ENCODE measurements at regions not wholly inside any gene's neighbourhood (a gene's known extent, or its start where the extent isn't known, plus 50 kb on each side); places are given as distances from the start of the nearest gene placed in this dataset.
"Not testable (repeated sequence)": the region's sequence is repeated elsewhere in the genome, so short reads cannot be mapped to it uniquely, and the experiment has no call there.

- ATAC-seq (no peak), DNase-seq (no peak)
- no peaks in the 10 kb centered on the region for H3K9me3 ChIP-seq (ENCODE audit: control insufficient read depth, low read length, poor library complexity, severe bottlenecking)
- Mint-ChIP-seq H3K4me3 (no peak overlapping the region), H3K27me3 (peaks cover 79% of the 10 kb centered on the region), H3K4me1 (peaks cover 6% of the 10 kb centered on the region), H3K27ac (no peak overlapping the region), H3K36me3 (ENCODE audit: low read depth) (no peaks in the 10 kb centered on the region)
These were observed 50.0 kb upstream of the EMX2 start for GRCh38 chr10:117492504-117492903.

- peaks cover 53% of the 10 kb centered on the region for H3K27me3 Mint-ChIP-seq
- H3K27ac Mint-ChIP-seq: no peak overlapping the region
- H3K4me3 Mint-ChIP-seq: no peak overlapping the region
- H3K4me1 Mint-ChIP-seq: peaks cover 2% of the 10 kb centered on the region
- no peaks in the 10 kb centered on the region for H3K9me3 ChIP-seq (ENCODE audit: control insufficient read depth, low read length, poor library complexity, severe bottlenecking)
- DNase-seq: no peak
- H3K36me3 Mint-ChIP-seq (ENCODE audit: low read depth): no peaks in the 10 kb centered on the region
- no peak for ATAC-seq
These were observed 54.5 kb upstream of the EMX2 start for GRCh38 chr10:117488004-117488403.

- no peaks in the 10 kb centered on the region for H3K4me1 Mint-ChIP-seq
- H3K4me3 Mint-ChIP-seq: no peak overlapping the region
- DNase-seq (no peak), ATAC-seq (no peak)
- H3K36me3 Mint-ChIP-seq (ENCODE audit: low read depth): no peaks in the 10 kb centered on the region
- H3K27ac Mint-ChIP-seq: no peak overlapping the region
- H3K27me3 Mint-ChIP-seq: peaks cover 52% of the 10 kb centered on the region
- H3K9me3 ChIP-seq (ENCODE audit: control insufficient read depth, low read length, poor library complexity, severe bottlenecking): no peaks in the 10 kb centered on the region
These were observed 55.9 kb upstream of the EMX2 start for GRCh38 chr10:117486606-117487005.

GRCh38 chr10:117483056-117483590 is 59.4 kb upstream of the EMX2 start:
- Mint-ChIP-seq H3K4me3 (no peak overlapping the region), H3K36me3 (ENCODE audit: low read depth) (no peaks in the 10 kb centered on the region), H3K27me3 (peaks cover 49% of the 10 kb centered on the region), H3K27ac (no peak overlapping the region), H3K4me1 (no peaks in the 10 kb centered on the region)
- no peaks in the 10 kb centered on the region for H3K9me3 ChIP-seq (ENCODE audit: control insufficient read depth, low read length, poor library complexity, severe bottlenecking)
- DNase-seq: no peak
- no peak for ATAC-seq

- DNase-seq; ATAC-seq; H3K9me3 ChIP-seq (ENCODE audit: control insufficient read depth, low read length, poor library complexity, severe bottlenecking); H3K27ac Mint-ChIP-seq; H3K4me3 Mint-ChIP-seq; H3K4me1 Mint-ChIP-seq; H3K36me3 Mint-ChIP-seq (ENCODE audit: low read depth): not testable (repeated sequence)
- H3K27me3 Mint-ChIP-seq: peaks cover 60% of the 10 kb centered on the region
These were observed 61.5 kb upstream of the EMX2 start for GRCh38 chr10:117481011-117481410.

- H3K27me3 Mint-ChIP-seq: peaks cover 64% of the 10 kb centered on the region
- ATAC-seq (no peak), DNase-seq (no peak)
- H3K9me3 ChIP-seq (ENCODE audit: control insufficient read depth, low read length, poor library complexity, severe bottlenecking): no peaks in the 10 kb centered on the region
- no peaks in the 10 kb centered on the region for H3K36me3 Mint-ChIP-seq (ENCODE audit: low read depth)
- peaks cover 3% of the 10 kb centered on the region for H3K4me1 Mint-ChIP-seq
- H3K27ac Mint-ChIP-seq: no peak overlapping the region
- H3K4me3 Mint-ChIP-seq: no peak overlapping the region
These were observed 62.4 kb upstream of the EMX2 start for GRCh38 chr10:117480097-117480496.

GRCh38 chr10:117477961-117478670 is 64.4 kb upstream of the EMX2 start:
- Mint-ChIP-seq H3K36me3 (ENCODE audit: low read depth) (no peaks in the 10 kb centered on the region), H3K27me3 (peaks cover 61% of the 10 kb centered on the region), H3K4me3 (no peak overlapping the region), H3K4me1 (peaks cover 3% of the 10 kb centered on the region), H3K27ac (no peak overlapping the region)
- no peak for ATAC-seq
- no peak for DNase-seq
- no peaks in the 10 kb centered on the region for H3K9me3 ChIP-seq (ENCODE audit: control insufficient read depth, low read length, poor library complexity, severe bottlenecking)

GRCh38 chr10:117477211-117477947 is 65.2 kb upstream of the EMX2 start:
- Mint-ChIP-seq H3K27me3 (peaks cover 61% of the 10 kb centered on the region), H3K4me1 (peaks cover 3% of the 10 kb centered on the region), H3K36me3 (ENCODE audit: low read depth) (no peaks in the 10 kb centered on the region), H3K27ac (no peak overlapping the region), H3K4me3 (no peak overlapping the region)
- no peak for DNase-seq
- no peaks in the 10 kb centered on the region for H3K9me3 ChIP-seq (ENCODE audit: control insufficient read depth, low read length, poor library complexity, severe bottlenecking)
- ATAC-seq: no peak

- ATAC-seq: no peak
- no peaks in the 10 kb centered on the region for H3K9me3 ChIP-seq (ENCODE audit: control insufficient read depth, low read length, poor library complexity, severe bottlenecking)
- DNase-seq: no peak
- Mint-ChIP-seq H3K4me3 (no peak overlapping the region), H3K27ac (no peak overlapping the region), H3K36me3 (ENCODE audit: low read depth) (no peaks in the 10 kb centered on the region), H3K4me1 (peaks cover 3% of the 10 kb centered on the region), H3K27me3 (peaks cover 62% of the 10 kb centered on the region)
These were observed 65.8 kb upstream of the EMX2 start for GRCh38 chr10:117476716-117477115.

- no peaks in the 10 kb centered on the region for H3K36me3 Mint-ChIP-seq (ENCODE audit: low read depth)
- H3K4me1 Mint-ChIP-seq: peaks cover 3% of the 10 kb centered on the region
- H3K27me3 Mint-ChIP-seq: peaks cover 62% of the 10 kb centered on the region
- no peak overlapping the region for H3K4me3 Mint-ChIP-seq
- no peak for DNase-seq
- ATAC-seq: no peak
- no peak overlapping the region for H3K27ac Mint-ChIP-seq
- no peaks in the 10 kb centered on the region for H3K9me3 ChIP-seq (ENCODE audit: control insufficient read depth, low read length, poor library complexity, severe bottlenecking)
These were observed 66.3 kb upstream of the EMX2 start for GRCh38 chr10:117476281-117476680.

GRCh38 chr10:117472872-117473271 is 69.7 kb upstream of the EMX2 start:
- Mint-ChIP-seq H3K36me3 (ENCODE audit: low read depth) (no peaks in the 10 kb centered on the region), H3K27me3 (peaks cover 53% of the 10 kb centered on the region), H3K27ac (no peak overlapping the region), H3K4me1 (peaks cover 3% of the 10 kb centered on the region), H3K4me3 (no peak overlapping the region)
- DNase-seq (no peak), ATAC-seq (no peak)
- no peaks in the 10 kb centered on the region for H3K9me3 ChIP-seq (ENCODE audit: control insufficient read depth, low read length, poor library complexity, severe bottlenecking)

GRCh38 chr10:117471344-117471874 is 71.1 kb upstream of the EMX2 start:
- Mint-ChIP-seq H3K36me3 (ENCODE audit: low read depth) (no peaks in the 10 kb centered on the region), H3K27ac (no peak overlapping the region), H3K4me1 (no peaks in the 10 kb centered on the region), H3K27me3 (peaks cover 44% of the 10 kb centered on the region), H3K4me3 (no peak overlapping the region)
- ATAC-seq: no peak
- no peak for DNase-seq
- H3K9me3 ChIP-seq (ENCODE audit: control insufficient read depth, low read length, poor library complexity, severe bottlenecking): no peaks in the 10 kb centered on the region

- Mint-ChIP-seq H3K4me1 (no peaks in the 10 kb centered on the region), H3K36me3 (ENCODE audit: low read depth) (no peaks in the 10 kb centered on the region), H3K4me3 (no peak overlapping the region), H3K27ac (no peak overlapping the region), H3K27me3 (peaks cover 44% of the 10 kb centered on the region)
- no peaks in the 10 kb centered on the region for H3K9me3 ChIP-seq (ENCODE audit: control insufficient read depth, low read length, poor library complexity, severe bottlenecking)
- DNase-seq: no peak
- ATAC-seq: no peak
These were observed 71.8 kb upstream of the EMX2 start for GRCh38 chr10:117470733-117471132.
